HG02798 (cell line): ENCODE measurements at regions not wholly inside any gene's neighbourhood (a gene's known extent, or its start where the extent isn't known, plus 50 kb on each side); places are given as distances from the start of the nearest gene placed in this dataset.

Source experiments
- ATAC-seq: cut with Tn5 transposase; IDR thresholded peaks from one replicate; pipeline ENCODE4 v1.9.1; 2021; ENCODE audit warnings: mild to moderate bottlenecking; ENCODE audit not compliant: unreplicated experiment, poor library complexity

DNA sequence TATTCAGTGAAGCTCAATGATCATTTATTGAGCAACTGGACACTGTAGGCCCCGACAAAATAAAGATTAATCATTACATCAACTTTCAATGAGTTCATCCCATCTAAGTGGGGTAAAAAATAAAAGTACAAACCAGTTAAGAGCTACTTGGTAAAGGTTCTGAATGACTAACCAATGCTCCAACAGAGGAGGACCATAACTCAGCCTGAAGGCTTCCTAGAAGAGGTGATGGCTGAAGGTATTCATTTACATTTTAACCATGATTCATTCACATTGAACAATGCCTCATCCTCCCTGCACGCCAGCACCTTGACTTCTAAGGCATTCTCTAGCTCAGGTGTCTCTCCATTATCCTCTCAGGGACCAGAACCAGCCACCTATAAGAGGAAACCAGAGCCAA is 201.4 kb downstream of the ZNF462 start:
- no peak for ATAC-seq

DNA sequence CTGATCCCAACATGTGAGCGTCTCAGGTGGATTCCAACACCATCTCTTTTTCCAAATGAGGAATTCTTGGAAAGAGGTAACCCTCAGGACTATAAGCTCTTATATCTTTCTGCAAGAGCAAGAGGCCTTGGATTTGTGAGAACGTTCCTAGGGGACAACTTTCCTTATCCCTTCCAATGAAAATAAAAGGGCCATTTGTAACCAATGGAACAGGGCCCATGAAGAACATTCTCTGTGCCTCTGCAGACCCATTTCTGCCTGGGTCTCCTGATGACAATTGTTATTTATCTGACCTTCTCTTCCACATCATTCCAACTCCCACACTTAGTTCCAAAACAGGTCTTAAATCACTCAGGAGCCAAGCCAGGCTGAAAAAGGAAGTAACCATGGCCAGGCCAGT is 202.6 kb downstream of the ZNF462 start:
- ATAC-seq = no peak

DNA sequence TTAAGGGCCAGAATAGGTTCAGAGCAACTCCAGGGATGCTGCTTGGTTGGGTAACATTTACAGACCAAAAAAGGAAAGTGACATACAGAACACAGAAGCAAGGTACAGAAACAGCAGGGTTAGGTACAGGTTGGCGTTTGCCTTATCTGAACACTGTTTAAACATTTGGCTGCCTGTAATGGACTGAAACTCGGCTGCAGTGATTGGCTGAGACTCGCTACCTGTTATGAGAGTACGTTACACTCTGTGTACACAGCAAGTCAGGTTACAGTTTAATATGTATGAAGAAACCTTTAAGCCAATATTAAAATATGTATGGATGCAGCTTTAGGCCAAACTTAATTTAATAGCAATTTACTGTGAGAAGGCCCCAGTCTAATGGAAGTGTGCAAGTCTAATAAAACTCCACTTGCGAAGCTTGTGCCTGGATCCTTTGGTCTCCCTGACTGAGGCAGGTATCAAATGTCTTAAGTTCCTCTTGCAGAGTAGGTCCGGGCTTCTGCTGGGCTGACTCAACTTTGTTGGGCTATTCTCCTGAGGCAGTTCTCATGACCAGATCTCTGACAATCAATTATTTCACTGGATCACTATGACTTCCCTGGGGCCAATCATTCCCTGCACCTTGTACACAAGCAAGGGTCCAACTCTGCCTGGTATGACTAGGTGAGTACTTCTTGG is 204.9 kb downstream of the ZNF462 start:
- ATAC-seq = no peak

DNA sequence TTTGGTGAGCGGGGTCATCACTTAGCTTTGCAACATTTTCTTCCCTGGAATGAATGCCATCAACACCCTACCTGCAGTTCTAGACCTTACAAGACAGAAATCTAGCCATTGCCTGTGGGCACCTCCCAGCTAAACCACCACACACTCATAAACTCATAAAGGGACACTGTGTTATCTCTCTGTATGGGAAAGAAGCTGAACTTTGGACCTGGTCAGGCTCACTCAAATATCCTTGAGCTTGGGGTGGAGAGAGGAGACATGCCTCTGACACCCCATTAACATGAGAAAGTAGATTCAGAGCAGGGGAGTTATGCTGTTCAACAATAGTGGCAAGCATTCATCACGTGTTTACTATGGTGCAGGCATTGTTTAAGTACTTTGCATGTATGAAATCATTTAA is 205.6 kb downstream of the ZNF462 start:
- ATAC-seq = no peak

DNA sequence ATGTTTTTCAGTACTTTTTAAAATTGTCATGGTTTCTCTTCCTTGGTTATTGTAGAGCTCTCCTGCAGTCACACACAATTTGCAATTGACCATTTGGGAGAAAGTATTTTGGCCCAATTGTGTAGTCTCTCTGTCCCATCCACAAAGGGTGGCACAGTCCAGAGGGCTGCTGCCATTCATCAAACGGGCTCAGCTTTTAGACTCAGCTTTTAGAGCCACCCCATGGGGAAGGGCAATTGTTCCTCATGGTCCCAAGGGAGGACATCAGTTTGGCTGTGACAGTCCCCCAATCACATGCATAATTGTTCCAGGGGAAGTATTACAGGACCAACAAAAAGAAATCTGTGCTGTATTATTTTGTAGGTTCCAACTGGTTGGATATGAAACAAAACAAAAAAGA is 207.6 kb downstream of the ZNF462 start:
- no peak for ATAC-seq

DNA sequence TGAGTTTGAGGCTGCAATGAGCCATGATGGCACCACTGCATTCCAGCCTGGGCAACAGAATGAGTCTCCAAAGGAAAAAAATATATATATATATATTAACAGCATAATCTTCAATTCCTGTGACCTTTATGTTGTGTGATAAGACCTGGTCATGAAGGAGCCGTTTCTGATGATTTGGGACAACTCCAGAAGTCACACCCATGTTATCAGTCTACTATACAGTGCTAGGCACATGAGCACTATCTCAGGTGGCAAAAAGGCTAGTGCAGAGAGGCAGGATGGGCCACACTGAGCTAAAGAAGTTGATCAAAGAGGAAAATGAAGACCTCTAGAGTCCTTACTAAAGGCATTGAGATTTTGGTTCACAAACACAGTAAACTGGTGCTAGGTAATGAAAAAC is 205.0 kb upstream of the RAD23B start:
- ATAC-seq = no peak

DNA sequence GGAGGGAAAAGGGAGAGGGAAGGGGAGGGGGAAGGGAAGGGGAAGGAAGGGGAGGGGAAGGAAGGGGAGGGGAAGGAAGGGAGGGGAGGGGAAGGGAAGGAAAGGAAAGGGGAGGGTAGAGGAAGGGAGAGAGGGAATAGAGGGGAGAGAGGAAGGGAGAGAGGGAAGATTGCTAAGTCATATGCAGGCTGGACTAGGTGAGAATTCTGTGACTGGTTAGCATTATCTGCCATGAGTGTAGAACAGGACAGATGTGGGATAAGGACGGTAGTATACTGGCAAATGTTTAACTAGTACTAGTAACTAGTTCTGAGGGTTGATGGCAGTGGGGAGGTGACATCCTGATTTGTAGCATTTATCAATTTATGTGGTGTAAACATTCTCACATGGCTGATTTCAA is 203.5 kb upstream of the RAD23B start:
- ATAC-seq = no peak

DNA sequence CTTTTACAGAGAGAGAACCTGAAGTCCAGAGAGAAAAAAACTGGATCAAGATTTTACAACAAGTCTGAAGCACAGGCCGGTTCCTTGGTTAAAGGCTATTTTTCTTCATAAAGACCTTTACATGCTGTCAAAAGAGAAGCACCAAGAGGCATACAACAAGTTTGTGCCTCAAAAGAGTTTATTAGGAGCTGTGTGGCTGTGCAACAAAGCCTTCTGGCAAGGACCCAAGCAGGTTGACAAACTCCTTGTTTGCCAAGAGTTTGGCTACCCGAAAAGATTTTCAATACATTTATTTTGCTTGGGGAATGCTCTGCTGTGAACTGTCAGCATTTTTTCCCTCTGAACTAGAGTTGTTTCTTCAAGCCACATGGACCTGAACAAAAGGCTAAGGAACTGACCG is 202.9 kb upstream of the RAD23B start:
- no peak for ATAC-seq

DNA sequence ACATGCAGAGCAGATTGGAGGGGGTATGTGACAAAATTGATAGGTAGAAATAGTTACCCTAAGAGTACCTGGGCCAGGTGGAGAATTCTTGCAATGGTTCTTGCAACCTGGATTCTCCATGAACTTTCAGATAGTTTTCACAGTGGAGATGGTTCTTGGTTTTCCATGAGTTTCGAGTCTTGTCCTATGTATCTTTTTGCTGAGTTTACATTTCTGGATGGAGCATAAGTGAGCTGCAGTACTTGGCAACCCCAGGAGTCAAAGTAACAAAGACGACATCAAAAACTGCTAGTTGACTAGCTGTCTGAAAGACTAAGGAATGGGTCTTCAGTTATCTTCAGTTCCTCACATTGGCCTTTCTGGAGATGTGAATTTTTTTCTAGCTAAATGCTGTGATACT is 196.6 kb upstream of the RAD23B start:
- ATAC-seq = no peak

DNA sequence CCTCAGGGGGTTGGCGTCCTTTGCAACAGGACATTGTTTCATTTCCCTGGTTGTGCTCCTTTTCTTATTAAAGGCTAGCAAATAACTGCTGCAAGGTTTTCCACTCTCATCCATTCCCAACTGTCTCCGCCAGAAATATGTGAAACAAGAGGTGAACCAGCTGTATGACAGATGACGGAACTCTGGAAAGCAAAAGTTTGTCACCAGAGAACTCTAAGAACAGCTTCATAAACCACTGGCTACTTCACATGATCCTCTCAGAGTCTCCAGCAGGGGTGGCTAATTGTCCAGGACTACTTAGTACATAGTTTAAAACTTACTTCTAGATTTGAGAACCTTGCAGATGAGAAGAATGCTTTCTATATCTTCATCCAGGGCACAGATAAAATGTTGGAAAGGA is 195.9 kb upstream of the RAD23B start:
- ATAC-seq = no peak

DNA sequence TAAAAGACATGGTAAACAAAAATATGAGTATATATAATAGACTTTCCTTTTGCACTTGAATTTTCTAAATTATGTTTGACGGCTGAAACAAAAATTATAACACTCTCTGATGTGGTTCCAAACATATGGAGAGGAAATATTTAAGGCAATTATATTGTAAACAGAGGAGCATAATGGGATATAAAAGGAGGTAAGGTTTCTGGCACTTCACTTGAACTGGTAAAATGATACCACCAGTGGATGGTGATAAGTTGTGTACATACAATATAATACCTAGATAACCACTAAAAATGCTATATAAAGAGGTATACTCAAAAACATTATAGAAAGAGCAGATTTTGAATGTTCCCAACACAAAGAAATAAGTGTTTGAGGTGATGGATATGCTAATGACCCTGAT is 192.9 kb upstream of the RAD23B start:
- ATAC-seq = no peak

DNA sequence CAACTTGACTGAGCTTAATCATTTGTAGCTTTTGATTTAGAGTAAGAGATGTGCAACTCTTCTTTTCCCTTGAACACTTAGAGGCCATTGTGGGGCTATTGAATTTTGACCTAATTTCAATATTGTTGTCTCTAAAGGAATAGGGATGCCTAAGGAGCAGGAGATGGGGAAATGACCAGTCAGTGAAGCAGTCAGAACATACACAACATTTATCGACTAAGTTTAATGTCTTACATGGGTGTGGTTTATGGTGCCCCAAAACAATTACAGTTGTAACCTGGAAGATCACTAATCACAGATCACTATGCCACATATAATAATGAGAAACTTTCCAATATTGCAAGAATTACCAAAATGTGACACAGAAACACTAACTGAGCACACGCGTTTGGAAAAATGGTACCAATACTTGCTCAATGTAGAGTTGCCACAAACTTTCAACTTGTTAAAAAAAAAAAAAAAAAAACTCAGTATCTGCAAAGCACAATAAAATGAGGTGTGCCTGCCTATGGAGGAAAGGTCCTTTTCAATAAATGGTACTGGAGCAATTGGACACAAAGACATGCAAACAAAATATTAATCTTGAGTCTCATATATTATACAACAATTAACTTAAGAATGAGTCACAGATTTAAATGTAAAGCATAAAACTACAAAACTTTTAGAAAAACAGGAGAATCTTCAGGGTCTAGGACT is 189.6 kb upstream of the RAD23B start:
- no peak for ATAC-seq

DNA sequence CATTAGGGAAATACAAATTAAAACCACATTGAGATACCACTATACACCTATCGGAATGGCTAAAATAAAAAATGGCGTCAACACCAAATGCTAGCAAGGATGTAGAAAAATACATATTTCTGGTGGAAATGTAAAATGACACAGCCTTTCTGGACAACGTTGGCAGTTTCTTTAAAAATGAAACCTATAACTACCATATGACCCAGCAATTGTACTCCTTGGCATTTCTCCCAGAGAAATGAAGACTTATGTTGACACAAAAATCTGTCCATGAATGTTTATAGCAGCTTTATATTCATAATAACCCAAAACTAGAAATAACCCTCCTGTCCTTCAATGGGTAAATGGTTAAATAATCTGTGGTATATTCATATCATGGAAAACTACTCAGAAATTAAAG is 188.7 kb upstream of the RAD23B start:
- ATAC-seq = no peak

DNA sequence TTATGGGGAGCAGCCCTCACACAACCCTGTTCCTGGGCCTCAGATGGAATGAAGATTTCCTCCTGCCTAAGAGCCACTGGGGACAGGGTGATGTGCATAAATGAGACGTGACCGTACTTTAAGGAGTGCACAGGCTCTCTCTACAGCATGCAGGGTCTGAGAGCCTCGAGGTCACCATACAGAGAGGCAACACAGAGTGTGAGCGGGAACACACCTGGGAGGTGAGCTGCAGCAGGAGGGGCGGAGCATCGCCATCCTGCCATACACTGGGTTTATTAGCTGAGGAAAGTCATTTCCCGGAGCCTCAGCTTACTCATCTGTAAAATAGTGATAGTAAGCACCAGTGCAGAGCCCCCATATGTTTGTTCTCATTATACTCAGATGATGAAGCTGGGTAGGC is 182.5 kb upstream of the RAD23B start:
- ATAC-seq = no peak

DNA sequence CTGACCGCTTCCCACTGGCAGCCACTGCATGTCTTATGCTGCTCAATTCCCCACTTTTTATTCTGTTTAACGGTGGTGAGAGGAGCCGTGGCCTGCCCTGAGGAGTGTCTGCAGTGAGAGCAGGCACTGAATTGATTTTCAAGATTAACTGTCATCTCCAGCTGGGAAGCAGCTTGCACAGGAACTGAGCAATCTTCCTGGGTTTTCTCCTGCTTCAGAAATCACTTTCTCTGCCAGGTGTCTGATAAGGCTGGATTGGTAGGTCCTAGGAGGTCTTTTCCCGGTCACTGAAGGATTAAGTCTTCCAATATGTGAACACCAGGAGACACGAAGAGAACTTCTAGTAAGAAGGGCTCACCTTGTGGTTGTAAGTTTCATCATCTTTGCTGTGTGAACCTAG is 181.1 kb upstream of the RAD23B start:
- ATAC-seq = no peak

DNA sequence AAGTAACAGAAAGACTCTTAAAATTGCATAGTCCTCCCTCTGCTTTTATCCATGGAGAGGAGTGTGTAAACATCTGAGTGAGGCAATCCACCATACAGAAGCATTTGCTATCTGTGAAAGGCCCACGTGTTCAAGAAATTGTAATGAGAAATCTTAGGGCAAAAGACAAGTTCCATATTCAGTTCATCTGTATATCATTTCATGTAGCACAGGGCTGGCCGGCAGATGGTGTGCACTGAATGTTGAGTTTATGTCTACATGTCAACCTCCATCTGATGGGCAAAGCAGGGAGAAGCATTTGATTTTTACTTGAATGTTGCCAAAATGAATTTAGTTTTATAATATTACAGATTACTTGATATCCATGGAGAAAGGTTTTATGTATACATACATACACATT is 179.5 kb upstream of the RAD23B start:
- ATAC-seq = no peak

DNA sequence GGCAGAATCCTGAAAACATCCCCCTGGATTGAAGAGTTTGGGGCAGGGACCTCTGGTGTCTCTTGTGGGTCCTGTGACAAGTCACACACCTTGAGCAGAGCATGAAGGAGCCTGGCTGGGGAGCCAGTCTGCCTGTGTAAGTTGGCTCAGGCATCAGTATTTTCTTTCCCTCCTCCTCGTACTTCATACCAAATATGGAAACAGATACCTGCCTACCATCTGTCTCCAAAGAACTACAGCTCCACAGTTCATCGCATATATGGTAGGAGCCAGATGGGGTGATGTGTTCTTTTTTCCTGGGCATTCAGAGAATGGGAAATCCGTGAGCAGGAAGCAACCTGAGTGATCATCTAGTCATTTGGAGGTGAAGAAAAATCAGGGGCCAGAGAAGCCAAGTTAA is 177.3 kb upstream of the RAD23B start:
- no peak for ATAC-seq

DNA sequence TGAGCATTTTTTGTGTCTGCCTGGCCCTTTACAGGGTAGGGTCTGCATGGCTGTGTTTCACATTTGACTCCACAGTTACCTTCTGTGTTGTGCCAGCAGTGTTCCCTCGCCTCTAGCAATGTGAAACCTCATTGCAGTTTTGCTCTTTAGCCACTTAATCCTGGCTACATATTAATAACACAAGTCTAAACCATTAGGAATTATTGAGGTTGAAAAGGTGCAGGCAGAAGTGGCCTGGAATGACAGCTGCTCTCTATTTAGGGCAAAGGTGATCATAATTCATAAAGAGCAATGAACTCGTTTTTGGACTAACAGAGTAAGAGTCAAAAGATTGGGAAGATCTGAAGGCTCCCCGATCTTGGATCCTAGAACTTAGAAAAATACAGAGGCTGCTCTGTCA is 176.7 kb upstream of the RAD23B start:
- no peak for ATAC-seq

DNA sequence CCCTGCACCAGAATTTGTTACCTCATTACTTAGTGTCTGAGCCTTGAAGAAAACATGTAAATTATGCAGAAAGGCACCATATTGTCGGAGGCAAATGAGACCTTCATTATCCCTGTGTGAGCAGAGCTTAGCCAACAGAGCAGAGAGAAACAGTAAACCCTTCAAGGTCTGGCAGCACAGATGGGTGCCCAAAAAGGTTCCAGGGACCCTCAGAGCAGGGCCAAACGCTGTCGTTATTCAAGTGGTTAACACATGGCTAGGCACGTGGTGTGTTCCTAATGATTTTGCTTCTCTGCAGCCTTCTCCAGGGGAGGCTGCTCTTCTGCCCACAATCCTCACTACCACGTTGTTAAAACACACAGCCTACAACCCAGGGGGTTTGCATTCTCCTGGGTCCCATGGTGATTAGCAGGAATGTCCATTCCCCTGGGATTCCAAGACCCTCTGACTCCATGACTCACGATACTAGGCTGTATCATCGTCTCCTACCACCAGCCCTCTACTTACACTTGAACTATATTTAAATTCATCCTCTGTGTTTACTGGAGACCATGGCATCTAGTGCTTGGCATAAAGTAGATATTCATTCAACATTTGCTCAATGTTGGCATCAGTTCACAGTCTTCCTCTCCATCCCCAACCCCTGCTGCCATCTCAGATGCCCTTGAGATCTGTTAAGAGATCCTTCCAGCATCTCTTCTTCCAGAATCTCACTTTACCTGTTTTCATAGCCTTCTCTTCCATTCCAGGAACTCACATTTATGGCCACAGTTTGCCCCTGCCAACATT is 174.5 kb upstream of the RAD23B start:
- no peak for ATAC-seq

DNA sequence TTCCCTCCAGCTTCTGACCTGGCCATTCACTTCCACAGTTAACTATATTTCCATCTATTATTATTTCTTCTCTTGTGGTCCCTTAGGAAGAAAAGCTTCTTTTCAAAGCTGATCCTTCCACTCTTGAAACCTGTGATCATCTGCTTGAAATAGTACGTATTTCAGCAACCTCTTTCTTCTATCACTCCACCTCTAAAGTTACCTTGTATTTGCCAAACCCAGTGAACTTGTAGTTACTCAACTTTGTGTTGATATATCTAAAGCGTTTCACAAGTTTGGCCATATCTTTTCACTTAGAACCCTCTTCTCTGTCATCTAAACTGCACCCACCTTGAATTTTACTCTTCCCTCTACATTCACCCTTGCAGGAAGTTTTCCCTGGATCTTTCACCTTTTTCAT is 173.8 kb upstream of the RAD23B start:
- no peak for ATAC-seq

DNA sequence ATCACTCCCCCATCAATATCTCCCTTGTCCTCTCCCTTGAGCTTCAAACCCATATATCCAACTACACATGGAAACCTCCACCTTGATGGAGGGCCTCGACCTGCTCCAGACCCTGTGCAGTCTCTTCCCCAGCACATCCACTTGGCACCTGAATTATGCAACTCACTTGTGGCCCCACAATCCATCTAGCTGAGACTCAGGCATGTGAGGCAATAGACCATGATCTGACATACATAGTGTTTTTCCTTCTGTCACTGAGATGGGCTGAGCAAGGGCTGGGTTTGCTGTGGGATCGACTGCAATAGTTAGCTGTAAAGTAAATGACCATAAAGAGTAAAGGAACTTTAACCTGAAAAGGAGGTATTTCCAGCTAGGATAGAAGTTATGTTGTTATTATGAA is 172.9 kb upstream of the RAD23B start:
- ATAC-seq = no peak
